ENCODE measurements at regions not wholly inside any gene's neighbourhood (a gene's known extent, or its start where the extent isn't known, plus 50 kb on each side); places are given as distances from the start of the nearest gene placed in this dataset.

- no peak for DNase-seq
These were observed 149.5 kb upstream of the PTCH1 start for GRCh38 chr9:95666096-95666784.

- DNase-seq, result no peak
These were observed 136.5 kb upstream of the PTCH1 start for GRCh38 chr9:95653246-95653645.

GRCh38 chr9:95650720-95651119 lies 133.9 kb upstream of the PTCH1 start:
- no peak for DNase-seq

- DNase-seq, result no peak
These were observed 133.0 kb upstream of the PTCH1 start for GRCh38 chr9:95649801-95650213.

- no peak for DNase-seq
These were observed 131.5 kb upstream of the PTCH1 start for GRCh38 chr9:95648225-95648624.

GRCh38 chr9:95645992-95646391 lies 129.2 kb upstream of the PTCH1 start:
- no peak for DNase-seq

- no peak for DNase-seq
These were observed 128.8 kb upstream of the PTCH1 start for GRCh38 chr9:95645579-95645978.

GRCh38 chr9:95644377-95644776 lies 127.6 kb upstream of the PTCH1 start:
- DNase-seq, result no peak

GRCh38 chr9:95643619-95644018 lies 126.8 kb upstream of the PTCH1 start:
- no peak for DNase-seq

GRCh38 chr9:95642189-95642588 lies 125.4 kb upstream of the PTCH1 start:
- DNase-seq, result no peak

- DNase-seq, result no peak
These were observed 124.8 kb upstream of the PTCH1 start for GRCh38 chr9:95641586-95641985.

- DNase-seq, result no peak
These were observed 123.6 kb upstream of the PTCH1 start for GRCh38 chr9:95640336-95640735.

- no peak for DNase-seq
These were observed 119.4 kb upstream of the PTCH1 start for GRCh38 chr9:95635986-95636671.

- no peak for DNase-seq
These were observed 117.8 kb upstream of the PTCH1 start for GRCh38 chr9:95634536-95634935.

GRCh38 chr9:95634114-95634513 lies 117.3 kb upstream of the PTCH1 start:
- no peak for DNase-seq

- DNase-seq, result no peak
These were observed 112.8 kb upstream of the PTCH1 start for GRCh38 chr9:95629585-95629984.

- DNase-seq, result no peak
These were observed 111.0 kb upstream of the PTCH1 start for GRCh38 chr9:95627802-95628201.

- DNase-seq, result peak; percentile 71
These were observed 110.3 kb upstream of the PTCH1 start for GRCh38 chr9:95626885-95627558.

GRCh38 chr9:95626341-95626740 lies 109.6 kb upstream of the PTCH1 start:
- DNase-seq, result no peak

- DNase-seq, result no peak
These were observed 106.9 kb upstream of the PTCH1 start for GRCh38 chr9:95623640-95624039.

GRCh38 chr9:95620722-95621121 lies 104.0 kb upstream of the PTCH1 start:
- no peak for DNase-seq

GRCh38 chr9:95620314-95620713 lies 103.5 kb upstream of the PTCH1 start:
- no peak for DNase-seq

- DNase-seq, result no peak
These were observed 98.5 kb upstream of the PTCH1 start for GRCh38 chr9:95615246-95615645.

- no peak for DNase-seq
These were observed 96.9 kb upstream of the PTCH1 start for GRCh38 chr9:95613670-95614069.

Data from activated CD4-positive, alpha-beta T cell treated with anti-CD3 and anti-CD28 coated beads for 48 hours (primary cell).